ENCODE measurements at regions not wholly inside any gene's neighbourhood (a gene's known extent, or its start where the extent isn't known, plus 50 kb on each side); places are given as distances from the start of the nearest gene placed in this dataset.
A peak's percentile ranks its signal among the peaks of the same experiment; 100 is the strongest.
"Not testable (repeated sequence)": the region's sequence is repeated elsewhere in the genome, so short reads cannot be mapped to it uniquely, and the experiment has no call there.

- no peak for DNase-seq
These were observed 185.0 kb upstream of the NRXN3 start for GRCh38 chr14:77985211-77985615.

DNA sequence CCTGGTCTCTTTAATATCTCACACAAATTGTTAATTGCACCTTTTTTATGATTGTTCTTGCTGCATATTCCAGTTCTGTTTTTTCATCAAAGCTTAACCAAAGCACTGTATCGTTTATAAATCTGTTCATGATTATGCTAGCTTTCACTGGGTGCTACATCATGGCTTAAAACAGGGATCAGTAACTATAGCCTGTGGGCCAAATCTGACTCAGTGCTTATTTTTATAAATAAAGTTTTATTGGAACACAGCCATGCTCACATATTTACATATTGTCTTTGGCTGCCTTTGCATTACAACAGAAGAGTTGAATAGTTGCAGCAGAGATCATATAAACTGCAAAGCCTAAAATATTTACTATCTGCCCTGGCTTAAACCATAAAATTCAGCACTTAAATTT is 183.4 kb upstream of the NRXN3 start:
- no peak for DNase-seq

DNA sequence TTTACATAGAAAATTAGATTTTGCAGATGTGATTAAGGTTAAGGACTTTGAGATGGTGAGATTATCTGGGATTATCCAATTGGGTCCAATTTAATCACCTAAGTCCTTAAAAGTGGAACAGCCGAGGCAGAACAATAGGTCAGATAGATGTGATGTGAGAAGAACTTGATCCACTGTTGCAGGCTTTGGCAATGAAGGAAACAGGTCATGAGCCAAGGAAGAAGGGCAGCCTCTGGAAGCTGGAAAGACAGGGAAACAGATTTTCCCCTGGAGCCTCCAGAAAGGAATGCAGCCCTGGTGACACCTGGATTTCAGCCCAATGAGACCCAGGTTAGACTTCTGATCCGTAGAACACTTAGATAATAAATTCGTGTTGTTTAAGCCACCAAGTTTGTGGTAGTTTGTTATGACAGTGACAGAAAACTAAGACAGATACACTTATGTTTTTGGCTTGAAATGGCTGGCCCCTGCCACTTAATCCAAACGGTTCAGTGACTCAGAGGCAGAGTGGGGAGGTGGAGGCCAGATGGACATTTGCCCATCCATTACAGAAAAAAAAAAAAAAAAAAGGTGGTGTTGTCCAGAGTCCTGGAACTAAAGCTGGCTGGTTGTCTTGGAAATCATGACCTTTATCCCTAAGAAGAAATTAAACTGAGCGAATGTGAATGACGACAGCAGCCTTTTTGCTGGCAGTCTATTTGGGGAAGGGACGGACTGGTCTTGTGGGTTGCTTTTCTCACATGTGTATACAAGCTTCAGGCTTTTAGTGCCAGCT is 181.9 kb upstream of the NRXN3 start:
- no peak for DNase-seq

DNA sequence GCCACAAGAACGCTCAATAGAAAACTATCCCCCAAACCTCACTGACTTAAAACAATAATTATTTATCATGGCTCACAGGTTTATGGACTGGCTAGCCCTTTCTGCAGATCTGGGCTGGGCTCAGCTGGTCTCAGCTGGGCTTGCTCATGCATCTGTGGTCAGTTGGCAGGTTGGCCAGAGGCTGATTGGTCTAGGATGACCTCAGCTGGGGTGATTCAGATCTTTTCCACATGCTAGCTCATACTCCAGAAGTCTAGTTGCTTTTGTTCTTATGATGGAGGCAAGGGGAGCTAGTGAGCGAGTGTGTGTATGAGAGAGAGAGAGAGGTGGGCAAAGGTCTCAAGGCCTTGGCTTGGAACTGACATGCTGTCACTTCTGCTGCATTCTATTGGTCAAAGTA is 181.2 kb upstream of the NRXN3 start:
- no peak for DNase-seq

GRCh38 chr14:77989441-77989991 is 180.7 kb upstream of the NRXN3 start:
- DNase-seq, result no peak

DNA sequence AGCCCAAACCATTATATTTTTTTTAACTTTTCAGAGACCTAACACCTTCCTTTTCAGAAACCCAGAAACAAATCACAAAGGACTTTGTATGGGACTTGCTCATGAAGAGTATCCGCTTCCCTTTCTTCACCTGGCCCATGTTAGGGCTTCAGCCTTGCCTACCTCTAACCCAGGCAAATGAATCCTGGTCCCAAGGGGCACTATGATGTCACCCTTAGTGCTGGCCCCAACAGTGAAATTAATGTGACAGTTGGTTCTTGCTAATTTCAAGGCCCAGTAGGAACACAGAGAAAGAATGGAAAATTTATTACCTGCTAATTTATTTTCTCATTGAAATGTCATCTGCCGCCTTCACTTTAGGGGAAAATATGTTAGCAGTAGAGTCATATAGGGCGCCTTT is 179.8 kb upstream of the NRXN3 start:
- DNase-seq, result no peak

GRCh38 chr14:77991128-77991772 is 178.9 kb upstream of the NRXN3 start:
- DNase-seq, result no peak

DNA sequence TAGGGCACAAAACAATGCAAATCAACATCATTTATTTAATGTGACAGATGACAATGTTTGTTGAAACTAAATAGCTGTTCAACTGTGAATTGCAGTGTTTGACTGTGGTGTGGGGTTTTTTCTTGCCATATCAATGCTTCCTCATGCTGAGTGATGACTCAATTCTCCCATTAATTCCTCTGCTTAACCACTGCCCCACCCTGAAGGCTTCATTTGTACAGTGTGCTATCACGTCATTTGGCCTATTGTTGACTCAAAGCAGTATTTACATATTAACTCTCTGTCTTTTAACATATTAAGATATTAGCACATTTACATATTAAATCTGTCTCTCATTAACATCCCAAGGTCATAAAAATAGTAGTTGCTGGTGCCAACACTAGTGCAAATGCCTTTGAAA is 164.8 kb upstream of the NRXN3 start:
- DNase-seq, result no peak

DNA sequence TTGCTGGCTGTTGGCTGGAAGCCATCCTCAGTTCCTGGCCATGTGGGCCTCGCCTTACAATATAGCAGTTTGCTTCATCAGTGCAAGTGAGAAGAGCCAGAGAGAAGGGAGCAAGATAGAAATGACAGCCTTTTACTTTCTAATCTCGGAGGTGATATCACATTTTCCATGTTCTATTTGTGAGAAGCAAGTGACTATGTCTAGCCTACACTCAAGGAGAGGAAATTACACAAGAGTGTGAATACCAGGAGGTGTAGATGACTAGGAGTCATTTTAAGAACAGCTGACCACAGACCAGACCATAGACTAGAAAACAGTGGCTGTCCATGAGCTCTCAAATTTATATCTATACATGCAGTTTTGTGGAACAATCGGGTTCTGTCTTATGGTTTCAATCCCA is 163.0 kb upstream of the NRXN3 start:
- no peak for DNase-seq

DNA sequence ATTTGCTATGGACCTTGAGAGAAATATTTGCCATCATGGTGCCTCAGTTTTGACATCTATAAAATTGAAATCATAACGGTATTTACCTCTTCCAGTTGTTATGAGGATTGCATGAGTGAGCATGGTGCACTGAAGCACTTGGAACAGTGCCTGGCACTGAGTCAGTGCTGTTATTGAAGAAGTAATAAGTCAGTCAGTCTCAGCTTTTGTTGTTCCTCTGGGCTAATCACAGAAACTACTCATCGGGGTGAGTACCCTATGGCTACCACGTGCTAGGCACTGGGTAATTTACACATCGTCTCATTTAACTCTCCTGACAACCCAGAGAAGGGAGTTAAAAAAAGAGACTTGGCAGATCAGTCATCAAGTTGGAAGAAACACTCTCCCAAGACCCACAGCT is 159.5 kb upstream of the NRXN3 start:
- no peak for DNase-seq

DNA sequence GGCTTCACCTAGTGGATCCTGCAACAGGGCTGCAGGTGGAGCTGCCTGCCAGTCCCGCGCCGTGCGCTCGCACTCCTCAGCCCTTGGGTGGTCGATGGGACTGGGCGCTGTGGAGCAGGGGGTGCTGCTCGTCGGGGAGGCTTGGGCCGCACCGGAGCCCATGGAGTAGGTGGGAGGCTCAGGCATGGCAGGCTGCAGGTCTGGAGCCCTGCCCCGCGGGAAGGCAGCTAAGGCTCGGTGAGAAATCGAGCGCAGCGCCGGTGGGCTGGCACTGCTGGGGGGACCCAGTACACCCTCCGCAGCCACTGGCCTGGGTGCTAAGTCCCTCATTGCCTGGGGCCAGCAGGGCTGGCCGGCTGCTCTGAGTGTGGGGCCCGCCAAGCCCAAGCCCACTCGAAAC is 156.3 kb upstream of the NRXN3 start:
- not testable (repeated sequence) for DNase-seq

- no peak for DNase-seq
These were observed 153.6 kb upstream of the NRXN3 start for GRCh38 chr14:78016532-78016931.

DNA sequence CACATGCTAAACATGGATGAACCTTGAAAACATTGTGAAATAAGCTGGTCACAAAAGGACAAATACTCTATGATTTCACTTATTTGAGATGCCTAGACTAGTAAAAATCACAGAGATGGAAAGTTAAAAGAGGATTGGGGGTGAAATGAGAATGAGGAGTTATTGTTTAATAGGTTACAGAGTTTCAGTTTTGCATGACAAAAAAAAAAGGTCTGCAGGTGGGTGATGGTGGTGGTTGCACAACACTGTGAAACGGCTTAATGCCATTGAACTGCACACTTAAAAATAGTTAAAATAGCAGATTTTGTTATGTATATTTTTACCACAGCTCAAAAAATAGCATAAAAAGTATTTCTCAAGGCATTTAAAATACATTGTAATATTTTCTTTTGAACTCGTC is 151.9 kb upstream of the NRXN3 start:
- no peak for DNase-seq

GRCh38 chr14:78022059-78022458 is 148.1 kb upstream of the NRXN3 start:
- DNase-seq, result peak; percentile 70

GRCh38 chr14:78023112-78023511 is 147.1 kb upstream of the NRXN3 start:
- DNase-seq, result no peak

DNA sequence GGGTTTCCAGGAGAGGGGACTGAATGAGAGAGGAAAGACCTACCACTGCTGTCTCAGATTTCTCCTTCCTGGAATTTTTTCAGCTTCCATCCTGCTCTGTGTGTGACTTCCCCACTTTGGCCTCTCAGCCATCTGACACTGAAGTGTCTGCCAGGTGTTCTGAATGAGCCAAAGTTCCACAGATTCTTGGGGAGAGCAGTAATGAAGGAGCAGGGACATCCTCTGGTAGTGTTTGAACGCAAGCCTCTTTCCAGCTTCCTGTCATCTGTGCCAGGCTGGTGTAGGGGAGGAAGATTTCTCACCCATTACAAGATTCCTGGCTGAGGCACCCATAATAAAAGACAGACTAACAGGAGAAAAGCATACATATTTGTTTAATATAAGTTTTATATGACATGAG is 141.7 kb upstream of the NRXN3 start:
- no peak for DNase-seq

DNA sequence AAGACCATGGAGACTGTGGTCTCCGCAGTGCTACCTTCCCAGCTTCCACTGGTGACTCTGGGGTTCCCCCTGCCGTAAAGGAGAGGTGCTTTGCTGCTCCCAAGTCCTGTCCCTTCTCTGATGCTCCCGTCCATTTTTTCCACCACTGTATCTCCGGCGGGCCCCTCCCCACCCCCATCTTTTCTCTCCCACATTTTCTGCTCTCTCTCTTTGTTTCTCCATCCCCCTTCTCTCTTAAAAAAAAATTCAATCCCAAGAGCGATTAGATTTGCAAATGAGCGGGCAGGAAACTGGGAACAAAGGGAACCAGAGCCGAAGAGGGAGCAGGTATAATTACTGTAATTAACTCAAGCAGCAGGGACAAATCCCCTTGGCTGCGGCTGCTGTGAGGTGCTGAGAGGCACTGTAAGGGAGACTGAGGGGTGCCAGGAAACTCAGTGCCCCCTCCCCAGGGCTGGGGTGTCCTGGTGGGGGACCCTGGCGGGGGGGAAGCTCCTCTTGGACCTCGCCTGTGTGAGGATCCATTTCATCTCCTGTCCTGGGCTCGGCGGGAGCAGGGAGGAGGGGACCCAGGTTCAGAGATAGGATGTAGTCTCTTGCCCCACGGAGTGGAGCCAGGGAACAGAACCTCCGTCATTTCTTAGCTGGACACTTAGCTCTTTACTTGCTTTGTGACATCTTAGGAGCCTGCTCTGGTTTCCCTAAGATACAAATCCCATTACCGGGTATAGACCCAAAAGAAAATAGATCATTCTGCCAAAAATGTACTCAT is 140.4 kb upstream of the NRXN3 start:
- no peak for DNase-seq

- DNase-seq, result no peak
These were observed 126.8 kb upstream of the NRXN3 start for GRCh38 chr14:78043349-78043748.

GRCh38 chr14:78048120-78048519 is 122.1 kb upstream of the NRXN3 start:
- DNase-seq, result no peak

DNA sequence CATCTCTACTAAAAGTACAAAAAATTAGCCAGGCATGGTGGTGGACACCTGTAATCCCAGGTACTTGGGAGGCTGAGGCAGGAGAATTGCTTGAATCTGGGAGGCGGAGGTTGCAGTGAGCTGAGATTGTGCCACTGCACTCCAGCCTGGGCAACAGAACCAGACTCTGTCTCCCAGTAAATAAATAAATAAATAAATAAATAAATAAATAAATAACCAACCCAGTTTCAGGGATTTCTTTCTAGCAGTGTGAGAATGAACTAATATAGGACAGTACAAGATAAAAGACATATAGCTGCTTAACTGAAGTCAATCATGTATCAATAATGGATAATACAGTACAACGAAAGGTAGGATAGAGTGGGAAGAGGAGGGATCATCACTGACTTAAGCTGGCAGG is 113.3 kb upstream of the NRXN3 start:
- not testable (repeated sequence) for DNase-seq

DNA sequence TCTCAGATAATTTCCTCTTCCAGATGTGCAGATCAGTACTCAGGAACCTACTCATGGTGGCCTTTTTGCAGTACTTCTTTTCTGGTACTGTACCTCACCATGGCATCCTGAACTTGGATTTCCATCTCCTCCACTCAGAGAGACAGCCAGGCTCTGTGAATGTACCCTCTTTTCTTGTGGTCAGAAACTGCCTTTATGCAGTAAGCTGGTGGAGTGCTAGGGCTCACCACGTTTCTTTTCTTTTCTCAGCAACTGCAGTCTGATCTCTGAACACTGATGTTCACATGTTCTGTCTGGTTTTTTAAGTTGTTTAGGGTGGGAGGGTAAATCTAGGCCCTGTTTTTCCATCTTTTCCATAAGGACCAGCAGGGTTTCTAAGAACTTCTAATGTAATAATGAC is 99.8 kb upstream of the NRXN3 start:
- no peak for DNase-seq

DNA sequence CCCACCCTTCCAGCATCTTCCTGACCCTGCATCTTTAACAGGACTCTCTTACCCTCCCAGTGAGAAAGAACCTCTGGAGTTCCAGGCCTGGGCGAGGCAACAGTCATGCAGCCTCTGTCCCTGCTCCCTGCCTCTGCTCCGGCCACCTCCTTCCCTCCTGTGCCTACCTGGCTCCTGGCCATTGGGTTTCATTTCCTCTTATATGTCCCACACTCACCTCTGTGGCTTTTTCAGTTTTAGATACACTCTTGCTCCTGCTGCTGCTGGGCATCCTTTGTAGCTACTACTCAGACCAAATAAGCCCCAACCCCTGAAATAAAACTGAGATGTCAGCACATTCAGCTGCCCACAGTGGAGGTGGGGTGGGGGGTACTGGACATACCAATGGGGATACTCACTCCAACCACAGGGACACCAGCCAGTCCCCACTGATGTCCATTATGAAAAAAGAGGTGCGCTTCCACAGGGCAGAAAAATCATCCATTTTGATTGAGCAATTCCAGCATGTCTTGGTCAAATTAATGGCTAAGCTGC is 99.1 kb upstream of the NRXN3 start:
- peak; percentile 72 for DNase-seq

DNA sequence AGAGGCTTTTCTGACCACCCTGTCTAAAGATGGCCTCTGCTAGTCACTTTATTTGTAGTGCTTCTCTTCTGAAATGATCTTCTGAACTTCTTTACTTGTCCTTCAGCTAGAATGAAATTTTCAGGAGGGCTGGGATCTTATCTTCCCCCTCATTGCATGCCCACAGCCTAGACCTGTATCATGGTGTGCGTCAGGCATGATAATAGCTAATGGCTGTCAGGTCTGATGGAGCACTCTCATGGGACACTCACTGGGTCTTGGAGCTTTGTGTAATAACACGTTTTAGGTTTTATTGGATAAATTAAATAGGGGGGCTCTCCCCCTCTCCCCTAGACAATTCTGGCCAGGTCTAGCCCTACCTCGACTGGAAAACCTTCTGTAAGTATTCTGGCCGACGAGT is 97.1 kb upstream of the NRXN3 start:
- DNase-seq, result no peak

GRCh38 chr14:78074561-78074960 is 95.6 kb upstream of the NRXN3 start:
- DNase-seq, result no peak
